Neural cell (in vitro differentiated cells): ENCODE measurements at regions not wholly inside any gene's neighbourhood (a gene's known extent, or its start where the extent isn't known, plus 50 kb on each side); places are given as distances from the start of the nearest gene placed in this dataset.

Source experiments
- CTCF ChIP-seq: fragments of 450-650 bp; IDR thresholded peaks from 2 replicates; pipeline ENCODE4 v1.5.1; 2014; ENCODE audit warnings: antibody characterized with exemption, mild to moderate bottlenecking, moderate library complexity; ENCODE audit not compliant: poor library complexity, severe bottlenecking
- EP300 ChIP-seq: fragments of 450-650 bp; conservative IDR thresholded peaks from 2 replicates; pipeline ENCODE4 v1.6.1; 2014; ENCODE audit warnings: antibody characterized with exemption, mild to moderate bottlenecking, moderate library complexity; ENCODE audit not compliant: poor library complexity, severe bottlenecking
- EZH2 ChIP-seq: fragments of 200-600, 300-800 bp; shearing (Covaris generic), sonication (generic); IDR thresholded peaks from 2 replicates; pipeline ENCODE4 v1.6.1; 2014; ENCODE audit warnings: antibody characterized with exemption, low read length, borderline replicate concordance, mild to moderate bottlenecking; ENCODE audit not compliant: insufficient read depth, poor library complexity, severe bottlenecking
- MXI1 ChIP-seq: fragments of 450-650 bp; conservative IDR thresholded peaks from 2 replicates; pipeline ENCODE4 v1.6.1; 2014; ENCODE audit warnings: antibody characterized with exemption, mild to moderate bottlenecking; ENCODE audit not compliant: poor library complexity, severe bottlenecking
- POLR2AphosphoS5 ChIP-seq: IDR thresholded peaks from 2 replicates; pipeline ENCODE4 v1.6.1; 2012
- RAD21 ChIP-seq: fragments of 450-650 bp; conservative IDR thresholded peaks from 2 replicates; pipeline ENCODE4 v1.6.1; 2014; ENCODE audit warnings: antibody characterized with exemption, mild to moderate bottlenecking, moderate library complexity
- TAF1 ChIP-seq: IDR thresholded peaks from 2 replicates; pipeline ENCODE4 v1.6.1; 2012; ENCODE audit warnings: low read depth
- TF ChIP-seq, protein P1 (sequence below): IDR thresholded peaks from 2 replicates; pipeline ENCODE4 v1.6.1; 2012; ENCODE audit warnings: borderline replicate concordance

DNA sequence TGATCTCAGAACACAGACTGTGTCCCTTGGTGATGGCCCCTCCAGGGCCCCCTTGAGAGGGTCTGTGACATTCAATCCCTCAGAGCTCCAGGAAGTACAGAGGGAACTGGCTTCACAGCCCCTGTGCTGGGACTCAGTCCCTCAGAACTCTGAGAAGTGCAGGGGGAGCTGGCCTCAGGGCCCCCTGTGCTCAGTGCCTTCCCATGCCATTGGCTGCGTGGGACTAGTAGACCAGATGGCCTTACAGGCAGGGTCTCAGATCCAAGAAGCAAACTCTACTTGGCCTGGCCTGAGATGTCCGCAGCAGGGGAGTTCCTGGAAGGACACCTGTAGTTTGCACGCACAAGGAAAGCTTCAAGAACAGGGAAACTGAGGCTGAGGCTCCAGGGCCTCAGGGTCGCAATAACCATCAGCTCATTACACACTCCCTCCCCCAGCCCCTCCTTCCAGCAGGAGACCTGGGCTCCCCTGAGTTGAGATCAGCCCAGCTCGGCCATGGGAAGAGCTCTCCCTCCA, 138.4 kb downstream of the BRD1 start:
- no peak for TF ChIP-seq CTCF
- TF ChIP-seq RAD21: no peak
- TF ChIP-seq EP300: no peak
- no peak for TF ChIP-seq POLR2AphosphoS5
- no peak for TF ChIP-seq EZH2
- TF ChIP-seq, protein P1, sequence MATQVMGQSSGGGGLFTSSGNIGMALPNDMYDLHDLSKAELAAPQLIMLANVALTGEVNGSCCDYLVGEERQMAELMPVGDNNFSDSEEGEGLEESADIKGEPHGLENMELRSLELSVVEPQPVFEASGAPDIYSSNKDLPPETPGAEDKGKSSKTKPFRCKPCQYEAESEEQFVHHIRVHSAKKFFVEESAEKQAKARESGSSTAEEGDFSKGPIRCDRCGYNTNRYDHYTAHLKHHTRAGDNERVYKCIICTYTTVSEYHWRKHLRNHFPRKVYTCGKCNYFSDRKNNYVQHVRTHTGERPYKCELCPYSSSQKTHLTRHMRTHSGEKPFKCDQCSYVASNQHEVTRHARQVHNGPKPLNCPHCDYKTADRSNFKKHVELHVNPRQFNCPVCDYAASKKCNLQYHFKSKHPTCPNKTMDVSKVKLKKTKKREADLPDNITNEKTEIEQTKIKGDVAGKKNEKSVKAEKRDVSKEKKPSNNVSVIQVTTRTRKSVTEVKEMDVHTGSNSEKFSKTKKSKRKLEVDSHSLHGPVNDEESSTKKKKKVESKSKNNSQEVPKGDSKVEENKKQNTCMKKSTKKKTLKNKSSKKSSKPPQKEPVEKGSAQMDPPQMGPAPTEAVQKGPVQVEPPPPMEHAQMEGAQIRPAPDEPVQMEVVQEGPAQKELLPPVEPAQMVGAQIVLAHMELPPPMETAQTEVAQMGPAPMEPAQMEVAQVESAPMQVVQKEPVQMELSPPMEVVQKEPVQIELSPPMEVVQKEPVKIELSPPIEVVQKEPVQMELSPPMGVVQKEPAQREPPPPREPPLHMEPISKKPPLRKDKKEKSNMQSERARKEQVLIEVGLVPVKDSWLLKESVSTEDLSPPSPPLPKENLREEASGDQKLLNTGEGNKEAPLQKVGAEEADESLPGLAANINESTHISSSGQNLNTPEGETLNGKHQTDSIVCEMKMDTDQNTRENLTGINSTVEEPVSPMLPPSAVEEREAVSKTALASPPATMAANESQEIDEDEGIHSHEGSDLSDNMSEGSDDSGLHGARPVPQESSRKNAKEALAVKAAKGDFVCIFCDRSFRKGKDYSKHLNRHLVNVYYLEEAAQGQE: no peak
- TF ChIP-seq MXI1: no peak
- no peak for TF ChIP-seq TAF1
